HCT116 (cell line): ENCODE measurements at regions not wholly inside any gene's neighbourhood (a gene's known extent, or its start where the extent isn't known, plus 50 kb on each side); places are given as distances from the start of the nearest gene placed in this dataset.

ENCODE experiments used
- ATAC-seq: fragments of 200-7000 bp; cut with Tn5 transposase; 2 replicates; pipeline ENCODE4 v1.9.1; 2020; ENCODE audit warnings: mild to moderate bottlenecking, moderate library complexity
- BruUV-seq: library from RNA; stranded (reverse); fragments of 400-500 nt; replicated peaks from 2 replicates; lab custom pipeline; 2021; lab: Mats Ljungman, UMichigan
- CTCF ChIA-PET: fragments of 300-600 bp; sonication (Branson Sonifier 250); formaldehyde crosslinking; loops from one replicate; lab custom pipeline; 2021; ENCODE audit warnings: antibody characterized with exemption; lab: Charles Lee
- POLR2A ChIA-PET: fragments of 300-600, 350-600 bp; sonication (Branson Sonifier 250); formaldehyde crosslinking; loops from one replicate; lab custom pipeline; 2021; ENCODE audit warnings: antibody characterized with exemption; lab: Charles Lee
- RAD21 ChIA-PET, 2 experiments: fragments of 300-600 bp; sonication (Branson Sonifier 250); formaldehyde crosslinking; loops; one replicate each; lab custom pipeline; 2023; ENCODE audit warnings: low total read pairs in 2 of 2; ENCODE audit not compliant: uncharacterized antibody in 2 of 2, unreplicated experiment in 2 of 2, low non-redundant PET in 1 of 2; lab: Charles Lee
- DNase-seq: peaks from one replicate; pipeline ENCODE4 v3.0.0-alpha.2; 2010; ENCODE audit warnings: low read depth, low spot score
- H2AFZ ChIP-seq: fragments of 200-600 bp; shearing (Covaris generic), sonication (generic); 2 replicates; pipeline ENCODE4 v1.6.1; 2017; ENCODE audit warnings: low read depth, mixed run types, mixed read lengths, antibody characterized with exemption, low read length; ENCODE audit not compliant: poor library complexity, severe bottlenecking
- H3K27ac ChIP-seq: 2 replicates; pipeline ENCODE4 v1.5.1; 2012; ENCODE audit warnings: low read depth, low read length
- H3K27me3 ChIP-seq: fragments of 200-600 bp; sonication (generic); 2 replicates; pipeline ENCODE4 v1.6.1; 2016; ENCODE audit warnings: mixed run types, low read length, mixed read lengths; ENCODE audit not compliant: insufficient read depth
- H3K36me3 ChIP-seq, 2 experiments: fragments of 200-500 bp in 1 of 2; fragments of 200-600 bp in 1 of 2; sonication (Bioruptor generic) in 1 of 2; sonication (generic) in 1 of 2; 2 replicates each; pipeline versions ENCODE4 v1.5.1 to v1.6.1; 2014 to 2016; ENCODE audit warnings: low read length in 2 of 2, inconsistent platforms in 1 of 2, mixed read lengths in 1 of 2, mixed run types in 1 of 2; ENCODE audit not compliant: insufficient read depth in 2 of 2, control insufficient read depth in 1 of 2
- H3K4me1 ChIP-seq, 2 experiments: fragments of 200-600 bp in 1 of 2; sonication (generic) in 1 of 2; 2 replicates each; pipeline versions ENCODE4 v1.5.1 to v1.6.1; 2012 to 2017; ENCODE audit warnings: low read length in 2 of 2, inconsistent platforms in 1 of 2, mild to moderate bottlenecking in 1 of 2, mixed read lengths in 1 of 2, mixed run types in 1 of 2, moderate library complexity in 1 of 2; ENCODE audit not compliant: insufficient read depth in 2 of 2, control insufficient read depth in 1 of 2
- H3K4me2 ChIP-seq: fragments of 200-600 bp; sonication (generic); 2 replicates; pipeline ENCODE4 v1.6.1; 2017; ENCODE audit warnings: mixed run types, low read length, mixed read lengths
- H3K4me3 ChIP-seq, 2 experiments: fragments of 200-600 bp in 1 of 2; sonication (generic) in 1 of 2; replicated peaks in 1 of 2; 2 replicates each; pipeline ENCODE4 v1.5.1; 2011 to 2016; ENCODE audit warnings: low read length in 2 of 2, control low read depth in 1 of 2, low read depth in 1 of 2, mild to moderate bottlenecking in 1 of 2, mixed read lengths in 1 of 2, mixed run types in 1 of 2
- H3K79me2 ChIP-seq: fragments of 200-600 bp; sonication (generic); 2 replicates; pipeline ENCODE4 v1.6.1; 2017; ENCODE audit warnings: mild to moderate bottlenecking, mixed run types, low read length, moderate library complexity, mixed read lengths; ENCODE audit not compliant: insufficient read depth
- H3K9ac ChIP-seq: fragments of 200-600 bp; sonication (generic); 2 replicates; pipeline ENCODE4 v1.6.1; 2016; ENCODE audit warnings: low read length, mixed read lengths
- H3K9me2 ChIP-seq: fragments of 200-600 bp; sonication (generic), shearing (Covaris generic); 2 replicates; pipeline ENCODE4 v1.6.1; 2017; ENCODE audit warnings: mixed run types, mild to moderate bottlenecking, moderate library complexity; ENCODE audit not compliant: insufficient read depth
- H3K9me3 ChIP-seq, 2 experiments: fragments of 200-500 bp in 1 of 2; fragments of 200-600 bp in 1 of 2; sonication (Bioruptor generic) in 1 of 2; sonication (generic) in 1 of 2; 2 replicates each; pipeline ENCODE4 v1.6.1; 2014 to 2017; ENCODE audit warnings: low read length in 2 of 2, mixed read lengths in 2 of 2, inconsistent platforms in 1 of 2, low read depth in 1 of 2, mild to moderate bottlenecking in 1 of 2, mixed run types in 1 of 2, moderate library complexity in 1 of 2; ENCODE audit not compliant: control insufficient read depth in 1 of 2, insufficient read depth in 1 of 2
- H4K20me1 ChIP-seq: fragments of 200-600 bp; sonication (generic), shearing (Covaris generic); 2 replicates; pipeline ENCODE4 v1.6.1; 2017; ENCODE audit warnings: mixed run types, mild to moderate bottlenecking, moderate library complexity; ENCODE audit not compliant: insufficient read depth
- CBX3 ChIP-seq: IDR thresholded peaks from 2 replicates; pipeline ENCODE4 v1.6.1; 2012; ENCODE audit warnings: low read depth
- CEBPB ChIP-seq: IDR thresholded peaks from 2 replicates; pipeline ENCODE4 v1.6.1; 2012; ENCODE audit warnings: low read depth
- EZH2 ChIP-seq: fragments of 200-600 bp; sonication (generic); IDR thresholded peaks from 2 replicates; pipeline ENCODE4 v1.6.1; 2017; ENCODE audit warnings: antibody characterized with exemption, mixed run types
- FOSL1 ChIP-seq: IDR thresholded peaks from 2 replicates; pipeline ENCODE4 v1.6.1; 2012; ENCODE audit warnings: low read depth
- RAD21 ChIP-seq: IDR thresholded peaks from 2 replicates; pipeline ENCODE4 v1.6.1; 2012; ENCODE audit warnings: low read depth, mild to moderate bottlenecking
- ZBTB33 ChIP-seq: IDR thresholded peaks from 2 replicates; pipeline ENCODE4 v1.6.1; 2011; ENCODE audit warnings: mild to moderate bottlenecking, low read length, moderate library complexity; ENCODE audit not compliant: insufficient replicate concordance; ENCODE audit errors: extremely low read depth
- ZFX ChIP-seq: fragments of 450-650 bp; IDR thresholded peaks from 2 replicates; pipeline ENCODE4 v1.6.1; 2017
- intact Hi-C: fragments of 100-400 bp; cut with micrococcal nuclease; formaldehyde crosslinking; loops from 2 replicates; pipeline ENCODE4 v1.10.0; 2022

GRCh38 chr14:54058505-54058904 lies 101.9 kb upstream of the BMP4 start (continued):
- TF ChIP-seq ZBTB33, result no peak
- TF ChIP-seq ZFX, result no peak
- no peak for TF ChIP-seq CEBPB

GRCh38 chr14:54083549-54084239 lies 127.1 kb upstream of the BMP4 start:
- Histone ChIP-seq H3K4me1 (no peaks in the 10 kb centered on the region), H3K9me3 (no peaks in the 10 kb centered on the region), H3K9me2 (no peaks in the 10 kb centered on the region), H3K79me2 (no peaks in the 10 kb centered on the region), H3K4me2 (no peak overlapping the region), H3K9ac (no peak overlapping the region), H3K36me3 (no peaks in the 10 kb centered on the region), H2AFZ (no peak overlapping the region), H3K27ac (no peak overlapping the region), H3K27me3 (no peaks in the 10 kb centered on the region), H4K20me1 (no peaks in the 10 kb centered on the region), H3K4me3 (no peak overlapping the region)
- RAD21 ChIA-PET, result no interaction called here
- TF ChIP-seq FOSL1, result no peak
- TF ChIP-seq EZH2, result no peak
- TF ChIP-seq RAD21, result peak; percentile 37; the same call in 1 of the 2 replicates
- no peak for TF ChIP-seq CBX3
- intact Hi-C loops, result no loop called here
- CTCF ChIA-PET, result no interaction called here
- DNase-seq (no peak), ATAC-seq (no peak)
- POLR2A ChIA-PET, result no interaction called here
- no TSS peak for BruUV-seq
